A673 (cell line): ENCODE measurements at regions not wholly inside any gene's neighbourhood (a gene's known extent, or its start where the extent isn't known, plus 50 kb on each side); places are given as distances from the start of the nearest gene placed in this dataset.

Experiments used
- BruUV-seq: library from RNA; stranded (reverse); fragments of 400-500 nt; replicated peaks from 2 replicates; lab custom pipeline; 2021; lab: Mats Ljungman, UMichigan
- CTCF ChIA-PET: fragments of 300-600 bp; sonication (Branson Sonifier 250); formaldehyde crosslinking; loops from one replicate; lab custom pipeline; 2022; ENCODE audit warnings: antibody characterized with exemption; lab: Charles Lee
- POLR2A ChIA-PET: fragments of 300-600 bp; sonication (Branson Sonifier 250); formaldehyde crosslinking; loops from one replicate; lab custom pipeline; 2022; ENCODE audit warnings: antibody characterized with exemption; ENCODE audit not compliant: low non-redundant PET; lab: Charles Lee
- DNase-seq: peaks from one replicate; pipeline ENCODE4 v3.0.0-alpha.2; 2015; ENCODE audit warnings: low spot score
- H3K27ac ChIP-seq: fragments of 200-600 bp; sonication (generic); 2 replicates; pipeline ENCODE4 v1.5.1; 2016; ENCODE audit warnings: mixed run types, low read depth, mild to moderate bottlenecking, mixed read lengths, antibody characterized with exemption, low read length; ENCODE audit not compliant: poor library complexity, severe bottlenecking
- H3K27me3 ChIP-seq: fragments of 200-600 bp; sonication (generic); replicated peaks from 2 replicates; pipeline ENCODE4 v1.6.1; 2017; ENCODE audit warnings: mixed run types, low read depth, mild to moderate bottlenecking, mixed read lengths, antibody characterized with exemption, low read length; ENCODE audit not compliant: insufficient read depth, poor library complexity
- H3K36me3 ChIP-seq: fragments of 200-600 bp; sonication (generic); 2 replicates; pipeline ENCODE4 v1.6.1; 2016; ENCODE audit warnings: mixed run types, mild to moderate bottlenecking, mixed read lengths, antibody characterized with exemption, low read length; ENCODE audit not compliant: insufficient read depth, poor library complexity, severe bottlenecking
- H3K4me1 ChIP-seq: fragments of 200-600 bp; sonication (generic); 2 replicates; pipeline ENCODE4 v1.6.1; 2017; ENCODE audit warnings: mixed run types, mild to moderate bottlenecking, mixed read lengths, antibody characterized with exemption, low read length; ENCODE audit not compliant: insufficient read depth, poor library complexity, severe bottlenecking
- H3K4me3 ChIP-seq: fragments of 200-600 bp; sonication (generic); 2 replicates; pipeline ENCODE4 v1.5.1; 2016; ENCODE audit warnings: low read depth, mixed run types, mild to moderate bottlenecking, mixed read lengths, low read length; ENCODE audit not compliant: poor library complexity, severe bottlenecking
- H3K9me3 ChIP-seq: fragments of 200-600 bp; sonication (generic); 2 replicates; pipeline ENCODE4 v1.6.1; 2016; ENCODE audit warnings: mixed run types, low read depth, mild to moderate bottlenecking, mixed read lengths, antibody characterized with exemption, low read length; ENCODE audit not compliant: poor library complexity, severe bottlenecking
- EZH2 ChIP-seq: fragments of 200-600 bp; sonication (generic); IDR thresholded peaks from 2 replicates; pipeline ENCODE4 v1.6.1; 2017; ENCODE audit warnings: borderline replicate concordance, low read depth, mild to moderate bottlenecking, mixed read lengths, antibody characterized with exemption, low read length; ENCODE audit not compliant: poor library complexity, severe bottlenecking
- intact Hi-C: fragments of 100-400 bp; cut with micrococcal nuclease; formaldehyde crosslinking; loops from one replicate; pipeline ENCODE4 v1.10.0; 2022; ENCODE audit not compliant: unreplicated experiment
- TF ChIP-seq, protein P1 (sequence below): fragments of 300-800, 200-600 bp; sonication (generic); conservative IDR thresholded peaks from 2 replicates; pipeline ENCODE4 v1.5.1; 2017; ENCODE audit warnings: low read depth, mild to moderate bottlenecking, antibody characterized with exemption, low read length, moderate library complexity, mixed read lengths

DNA sequence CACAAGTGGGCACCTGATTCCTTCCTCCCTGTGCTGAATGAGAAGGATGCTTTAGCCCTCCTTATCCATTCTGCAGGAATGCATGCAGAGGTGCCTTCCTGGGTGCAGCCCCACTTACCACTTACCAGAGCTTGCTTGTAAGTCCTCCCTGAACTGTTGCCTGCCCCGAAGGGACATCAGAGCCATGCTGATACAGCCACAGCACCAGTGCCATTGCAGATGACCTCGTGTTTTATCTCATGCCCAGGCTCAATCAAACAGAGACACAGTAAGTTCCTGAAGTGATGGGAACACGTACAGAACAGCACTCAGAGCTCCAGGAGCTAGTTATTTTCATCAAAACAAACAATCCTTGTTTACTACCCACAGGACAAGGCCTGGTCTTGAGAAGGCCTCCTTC lies 81.9 kb downstream of the ATP1A1 start:
- no TSS peak for BruUV-seq
- no peaks in the 10 kb centered on the region for H3K9me3 ChIP-seq
- CTCF ChIA-PET = no interaction called here
- H3K4me3 ChIP-seq = no peak overlapping the region
- intact Hi-C loops = no loop called here
- POLR2A ChIA-PET = no interaction called here
- no peak overlapping the region for H3K27ac ChIP-seq
- H3K27me3 ChIP-seq = no peaks in the 10 kb centered on the region
- H3K36me3 ChIP-seq = no peaks in the 10 kb centered on the region
- no peak for DNase-seq
- no peaks in the 10 kb centered on the region for H3K4me1 ChIP-seq
- TF ChIP-seq, protein P1, sequence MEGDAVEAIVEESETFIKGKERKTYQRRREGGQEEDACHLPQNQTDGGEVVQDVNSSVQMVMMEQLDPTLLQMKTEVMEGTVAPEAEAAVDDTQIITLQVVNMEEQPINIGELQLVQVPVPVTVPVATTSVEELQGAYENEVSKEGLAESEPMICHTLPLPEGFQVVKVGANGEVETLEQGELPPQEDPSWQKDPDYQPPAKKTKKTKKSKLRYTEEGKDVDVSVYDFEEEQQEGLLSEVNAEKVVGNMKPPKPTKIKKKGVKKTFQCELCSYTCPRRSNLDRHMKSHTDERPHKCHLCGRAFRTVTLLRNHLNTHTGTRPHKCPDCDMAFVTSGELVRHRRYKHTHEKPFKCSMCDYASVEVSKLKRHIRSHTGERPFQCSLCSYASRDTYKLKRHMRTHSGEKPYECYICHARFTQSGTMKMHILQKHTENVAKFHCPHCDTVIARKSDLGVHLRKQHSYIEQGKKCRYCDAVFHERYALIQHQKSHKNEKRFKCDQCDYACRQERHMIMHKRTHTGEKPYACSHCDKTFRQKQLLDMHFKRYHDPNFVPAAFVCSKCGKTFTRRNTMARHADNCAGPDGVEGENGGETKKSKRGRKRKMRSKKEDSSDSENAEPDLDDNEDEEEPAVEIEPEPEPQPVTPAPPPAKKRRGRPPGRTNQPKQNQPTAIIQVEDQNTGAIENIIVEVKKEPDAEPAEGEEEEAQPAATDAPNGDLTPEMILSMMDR = no peak
- TF ChIP-seq EZH2 = no peak

DNA sequence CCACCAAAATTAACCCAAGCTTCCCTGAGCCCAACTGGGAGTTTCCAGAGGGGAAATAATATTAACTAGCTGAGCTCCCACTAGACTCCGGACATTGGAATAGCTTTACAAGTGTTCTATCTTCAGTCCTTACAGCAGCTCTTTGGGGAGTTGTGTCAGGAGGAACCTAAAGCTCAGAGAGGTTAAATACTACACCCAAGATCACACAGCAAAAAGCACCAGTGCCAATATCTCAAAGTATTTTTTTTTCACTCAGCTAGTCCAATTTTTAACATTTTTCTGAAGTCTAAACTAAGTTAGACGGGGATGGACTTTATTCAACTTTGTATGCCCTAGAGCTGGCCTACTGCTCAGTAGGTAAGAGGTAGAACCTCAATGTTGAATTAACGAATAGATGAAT lies 82.5 kb downstream of the ATP1A1 start:
- BruUV-seq = no TSS peak
- Histone ChIP-seq H3K4me1 (no peaks in the 10 kb centered on the region), H3K27me3 (no peaks in the 10 kb centered on the region), H3K9me3 (no peaks in the 10 kb centered on the region), H3K27ac (no peak overlapping the region), H3K4me3 (no peak overlapping the region), H3K36me3 (no peaks in the 10 kb centered on the region)
- intact Hi-C loops = no loop called here
- ChIA-PET POLR2A (no interaction called here), CTCF (no interaction called here)
- DNase-seq = no peak
- TF ChIP-seq EZH2 = no peak
- TF ChIP-seq, protein P1 = no peak

DNA sequence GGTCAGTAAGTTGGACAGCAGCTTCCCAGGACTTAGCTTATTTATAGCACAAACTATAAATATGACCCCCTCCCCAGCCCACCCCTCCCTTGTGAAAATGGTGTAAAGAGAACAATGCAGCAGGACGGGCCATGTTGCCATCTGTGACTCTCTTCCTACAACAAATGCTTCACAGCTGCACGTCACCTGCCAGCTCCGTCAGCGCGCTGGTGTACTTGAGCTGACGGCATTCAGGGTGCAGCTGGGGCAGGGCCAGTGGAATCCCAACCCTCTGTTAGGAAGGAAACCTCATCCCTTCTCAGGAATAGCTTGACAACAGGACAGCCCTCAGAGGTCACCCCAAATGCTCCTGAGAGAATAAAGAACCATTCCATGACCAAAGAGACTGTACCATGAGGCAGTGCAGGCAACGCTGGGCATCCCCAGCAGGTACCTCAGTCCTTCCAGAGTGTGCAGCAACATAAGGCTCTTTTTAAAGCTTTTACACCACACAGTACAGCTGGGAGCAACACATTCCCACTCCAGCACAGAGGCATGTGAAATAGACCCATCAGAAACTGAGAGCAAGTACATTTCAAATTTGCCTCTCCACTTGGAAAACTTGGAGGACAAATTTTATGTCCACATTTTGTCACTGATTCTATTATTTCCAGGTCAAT lies 85.0 kb downstream of the ATP1A1 start:
- CTCF ChIA-PET = interaction anchor here (0.6 kb wide), 1 partner anchor 9 kb away, joined by 3 read pairs; no protein-coding TSS in a partner anchor
- Histone ChIP-seq H3K27me3 (no peaks in the 10 kb centered on the region), H3K4me1 (peaks cover 6% of the 10 kb centered on the region), H3K9me3 (no peaks in the 10 kb centered on the region), H3K4me3 (no peak overlapping the region), H3K36me3 (no peaks in the 10 kb centered on the region), H3K27ac (no peak overlapping the region)
- POLR2A ChIA-PET = no interaction called here
- TF ChIP-seq, protein P1 = no peak
- TF ChIP-seq EZH2 = no peak
- intact Hi-C loops = no loop called here
- BruUV-seq = no TSS peak
- no peak for DNase-seq
